ENCODE measurements at regions not wholly inside any gene's neighbourhood (a gene's known extent, or its start where the extent isn't known, plus 50 kb on each side); places are given as distances from the start of the nearest gene placed in this dataset.

DNA sequence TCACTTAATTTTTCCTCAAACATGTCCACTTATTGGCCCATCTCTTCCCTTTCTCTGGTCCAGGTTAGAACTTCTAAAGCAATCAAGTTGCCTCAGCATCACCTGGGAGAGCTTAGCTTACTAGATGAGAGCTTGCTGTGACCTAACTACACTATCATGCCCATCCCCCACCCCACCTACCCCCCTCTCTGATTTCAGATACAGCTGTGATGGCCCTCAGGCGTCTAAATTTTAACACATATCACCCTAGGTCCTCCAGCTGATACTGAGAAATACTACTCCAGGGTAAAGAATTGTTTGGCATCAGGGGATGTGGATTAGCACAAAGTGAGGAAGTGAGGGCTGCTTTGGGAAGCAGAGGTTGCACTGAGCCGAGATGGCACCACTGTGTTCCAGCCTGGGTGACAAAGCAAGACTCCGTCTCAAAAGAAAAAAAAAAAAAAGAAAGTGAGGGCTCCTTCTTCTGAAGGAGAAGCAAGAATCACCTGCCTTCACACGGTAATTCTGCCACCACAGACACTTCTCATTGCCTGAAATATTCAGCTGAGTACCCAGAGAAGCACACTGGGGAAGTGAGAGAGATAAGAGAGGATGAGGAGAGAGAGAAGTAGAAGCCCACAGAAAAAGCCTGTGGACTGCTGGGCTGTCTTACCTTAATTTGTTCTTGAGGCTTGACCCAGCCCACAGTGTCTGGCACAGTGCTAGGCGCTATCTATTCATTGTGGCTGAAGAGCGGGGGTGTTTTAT is 263.4 kb downstream of the ASXL3 start:
- peak overlapping the region; percentile 88 for H3K27ac ChIP-seq (ENCODE audit: low read depth, low read length, poor library complexity, severe bottlenecking)
- H3K4me2 ChIP-seq (ENCODE audit: low read length), result peak overlapping the region; percentile 26; the same call in 1 of the 2 replicates
- H4K20me1 ChIP-seq (ENCODE audit: insufficient read depth, low read length), result no peaks in the 10 kb centered on the region
- no peaks in the 10 kb centered on the region for H3K27me3 ChIP-seq (ENCODE audit: insufficient read depth, low read length)
- TF ChIP-seq EZH2 (IDR thresholded peaks at IDR 0.05; ENCODE audit: borderline replicate concordance, low read length) (no peak), CTCF (IDR thresholded peaks at IDR 0.05; ENCODE audit: low read length) (no peak)
- no peaks in the 10 kb centered on the region; the same call in 1 of the 2 replicates for H3F3A ChIP-seq (ENCODE audit: insufficient read depth, low read length)
- H3K4me1 ChIP-seq (ENCODE audit: insufficient read depth, low read length, severe bottlenecking), result peaks cover 93% of the 10 kb centered on the region
- H3K9me2 ChIP-seq (ENCODE audit: low read depth, low read length), result no peaks in the 10 kb centered on the region
- H3K79me2 ChIP-seq (ENCODE audit: insufficient read depth, low read length), result no peaks in the 10 kb centered on the region
- H3K9me3 ChIP-seq (ENCODE audit: low read length), result no peaks in the 10 kb centered on the region
- no peaks in the 10 kb centered on the region for H3K36me3 ChIP-seq (ENCODE audit: insufficient read depth, low read length)
- H3K9ac ChIP-seq (ENCODE audit: low read length), result peak overlapping the region; percentile 11; the same call in 1 of the 2 replicates
- no peak overlapping the region for H3K4me3 ChIP-seq (ENCODE audit: low read depth, low read length, poor library complexity, severe bottlenecking)
- H2AFZ ChIP-seq (ENCODE audit: low read length), result no peak overlapping the region

DNA sequence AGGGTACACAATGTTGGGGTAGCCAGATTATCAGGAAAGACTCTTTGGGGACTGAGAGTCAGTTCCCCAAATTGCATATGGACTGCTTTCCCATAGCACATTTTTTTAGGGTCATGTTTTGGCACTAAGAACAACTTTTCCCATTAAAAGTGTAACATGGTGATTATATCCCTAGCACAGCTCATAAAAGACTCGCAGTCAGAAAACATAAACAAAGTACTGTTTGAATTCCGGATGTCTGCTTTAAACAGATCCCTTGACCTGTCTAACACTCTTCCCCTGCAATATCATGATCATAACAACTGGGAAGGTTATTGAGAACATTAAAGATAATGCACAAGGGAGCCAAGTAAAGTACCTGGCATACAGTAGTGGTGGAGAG is 262.2 kb downstream of the ASXL3 start:
- no peak overlapping the region for H3K4me3 ChIP-seq (ENCODE audit: low read depth, low read length, poor library complexity, severe bottlenecking)
- no peaks in the 10 kb centered on the region for H3K79me2 ChIP-seq (ENCODE audit: insufficient read depth, low read length)
- no peak overlapping the region for H2AFZ ChIP-seq (ENCODE audit: low read length)
- H3K4me1 ChIP-seq (ENCODE audit: insufficient read depth, low read length, severe bottlenecking), result peaks cover 88% of the 10 kb centered on the region
- TF ChIP-seq CTCF (IDR thresholded peaks at IDR 0.05; ENCODE audit: low read length) (no peak), EZH2 (IDR thresholded peaks at IDR 0.05; ENCODE audit: borderline replicate concordance, low read length) (no peak)
- H3K4me2 ChIP-seq (ENCODE audit: low read length), result peak overlapping the region; percentile 20; the same call in 1 of the 2 replicates
- no peaks in the 10 kb centered on the region for H3K27me3 ChIP-seq (ENCODE audit: insufficient read depth, low read length)
- peak overlapping the region; percentile 88 for H3K27ac ChIP-seq (ENCODE audit: low read depth, low read length, poor library complexity, severe bottlenecking)
- no peaks in the 10 kb centered on the region for H3K9me3 ChIP-seq (ENCODE audit: low read length)
- no peaks in the 10 kb centered on the region for H3K36me3 ChIP-seq (ENCODE audit: insufficient read depth, low read length)
- H4K20me1 ChIP-seq (ENCODE audit: insufficient read depth, low read length), result no peaks in the 10 kb centered on the region
- no peaks in the 10 kb centered on the region; the same call in 1 of the 2 replicates for H3F3A ChIP-seq (ENCODE audit: insufficient read depth, low read length)
- no peaks in the 10 kb centered on the region for H3K9me2 ChIP-seq (ENCODE audit: low read depth, low read length)
- H3K9ac ChIP-seq (ENCODE audit: low read length), result peak overlapping the region; percentile 37; the same call in 1 of the 2 replicates

GRCh38 chr18:33839452-33840211 is 261.6 kb downstream of the ASXL3 start:
- H3K9me2 ChIP-seq (ENCODE audit: low read depth, low read length), result no peaks in the 10 kb centered on the region
- peak overlapping the region; percentile 20 for H3K4me2 ChIP-seq (ENCODE audit: low read length)
- peak overlapping the region; percentile 88 for H3K27ac ChIP-seq (ENCODE audit: low read depth, low read length, poor library complexity, severe bottlenecking)
- H3K9ac ChIP-seq (ENCODE audit: low read length), result peak overlapping the region; percentile 37; the same call in 1 of the 2 replicates
- no peaks in the 10 kb centered on the region for H3K27me3 ChIP-seq (ENCODE audit: insufficient read depth, low read length)
- no peaks in the 10 kb centered on the region for H3K9me3 ChIP-seq (ENCODE audit: low read length)
- no peaks in the 10 kb centered on the region; the same call in 1 of the 2 replicates for H3F3A ChIP-seq (ENCODE audit: insufficient read depth, low read length)
- H3K4me1 ChIP-seq (ENCODE audit: insufficient read depth, low read length, severe bottlenecking), result peaks cover 82% of the 10 kb centered on the region
- H4K20me1 ChIP-seq (ENCODE audit: insufficient read depth, low read length), result no peaks in the 10 kb centered on the region
- H3K79me2 ChIP-seq (ENCODE audit: insufficient read depth, low read length), result no peaks in the 10 kb centered on the region
- TF ChIP-seq EZH2 (IDR thresholded peaks at IDR 0.05; ENCODE audit: borderline replicate concordance, low read length) (no peak), CTCF (IDR thresholded peaks at IDR 0.05; ENCODE audit: low read length) (peak; percentile 82)
- H3K4me3 ChIP-seq (ENCODE audit: low read depth, low read length, poor library complexity, severe bottlenecking), result no peak overlapping the region
- H2AFZ ChIP-seq (ENCODE audit: low read length), result no peak overlapping the region
- no peaks in the 10 kb centered on the region for H3K36me3 ChIP-seq (ENCODE audit: insufficient read depth, low read length)

Data from OCI-LY1 (cell line).